Kasumi-1 (cell line): ENCODE measurements at regions not wholly inside any gene's neighbourhood (a gene's known extent, or its start where the extent isn't known, plus 50 kb on each side); places are given as distances from the start of the nearest gene placed in this dataset.
"Not testable (repeated sequence)": the region's sequence is repeated elsewhere in the genome, so short reads cannot be mapped to it uniquely, and the experiment has no call there.

Experiments used
- DNase-seq, 2 experiments: peaks; one replicate each; lab custom pipeline; 2025; lab: John Stamatoyannopoulos, UW

DNA sequence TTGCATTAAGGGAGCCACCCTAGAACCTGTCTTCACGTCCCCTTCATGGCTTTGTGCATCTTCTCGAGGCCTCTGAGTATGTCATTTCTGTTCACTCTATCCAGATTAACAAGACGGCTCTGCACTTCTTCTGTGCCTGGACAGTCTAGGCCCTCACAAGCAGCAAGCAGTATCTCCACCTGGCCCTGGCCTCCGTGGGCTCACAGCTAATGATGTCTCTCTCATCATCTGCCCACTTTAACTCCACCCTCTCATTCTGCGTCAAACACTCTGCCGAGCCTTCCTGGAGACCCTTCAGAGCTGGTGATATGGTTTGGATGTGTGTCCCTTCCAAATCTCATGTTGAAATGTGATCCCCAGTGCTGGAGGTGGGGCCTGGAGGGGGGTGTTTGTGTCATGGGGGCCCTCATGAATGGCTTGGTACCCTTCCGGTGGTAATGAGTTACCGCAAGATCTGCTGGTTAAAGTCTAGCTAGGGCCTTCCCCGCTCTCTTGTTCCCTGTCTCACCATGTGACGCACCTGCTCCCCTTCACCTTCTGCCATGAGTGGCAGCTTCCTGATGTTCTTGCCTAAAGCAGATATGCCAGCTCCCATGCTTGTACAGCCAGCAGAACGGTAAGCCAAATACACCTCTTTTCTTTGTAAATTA, 132.5 kb upstream of the ID2 start:
- no peak for DNase-seq

DNA sequence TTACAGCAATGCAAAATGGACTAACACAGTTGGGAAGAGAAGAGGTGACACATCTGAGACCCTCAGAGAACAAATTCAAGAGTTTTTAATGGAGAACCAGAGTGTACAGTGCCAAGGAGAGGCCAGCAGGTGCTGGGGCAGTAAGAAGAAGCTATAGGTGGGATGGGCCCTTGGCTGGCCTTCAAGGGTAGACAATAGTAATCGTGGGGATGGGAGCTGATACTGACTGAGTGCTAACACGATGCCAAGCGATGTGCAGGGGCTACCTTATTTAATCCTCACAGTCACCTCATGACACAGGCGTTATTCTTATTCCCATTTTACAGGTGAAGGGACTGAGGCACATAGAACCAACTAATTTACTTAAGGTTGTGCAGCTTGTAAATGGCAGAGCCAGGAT, 131.9 kb upstream of the ID2 start:
- DNase-seq, result no peak

DNA sequence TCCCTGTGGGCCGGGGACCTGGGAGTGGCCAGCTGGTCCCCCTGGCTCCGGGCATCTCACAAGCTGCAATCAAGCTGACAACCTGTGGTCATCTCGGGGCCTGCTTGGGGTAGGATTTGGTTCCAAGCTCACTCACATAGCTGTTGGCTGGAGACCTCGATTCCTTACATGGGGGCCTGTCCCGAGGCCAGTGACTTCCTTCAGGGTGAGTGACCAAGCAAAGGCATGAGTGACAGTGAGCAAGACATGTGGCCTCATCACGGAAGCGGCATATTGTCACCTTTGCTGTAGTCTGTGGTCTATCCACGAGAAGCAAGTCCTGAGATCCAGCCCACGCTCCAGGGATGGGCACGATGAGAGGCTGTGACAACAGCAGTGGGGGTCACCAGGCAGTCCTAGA, 131.4 kb upstream of the ID2 start:
- no peak for DNase-seq

DNA sequence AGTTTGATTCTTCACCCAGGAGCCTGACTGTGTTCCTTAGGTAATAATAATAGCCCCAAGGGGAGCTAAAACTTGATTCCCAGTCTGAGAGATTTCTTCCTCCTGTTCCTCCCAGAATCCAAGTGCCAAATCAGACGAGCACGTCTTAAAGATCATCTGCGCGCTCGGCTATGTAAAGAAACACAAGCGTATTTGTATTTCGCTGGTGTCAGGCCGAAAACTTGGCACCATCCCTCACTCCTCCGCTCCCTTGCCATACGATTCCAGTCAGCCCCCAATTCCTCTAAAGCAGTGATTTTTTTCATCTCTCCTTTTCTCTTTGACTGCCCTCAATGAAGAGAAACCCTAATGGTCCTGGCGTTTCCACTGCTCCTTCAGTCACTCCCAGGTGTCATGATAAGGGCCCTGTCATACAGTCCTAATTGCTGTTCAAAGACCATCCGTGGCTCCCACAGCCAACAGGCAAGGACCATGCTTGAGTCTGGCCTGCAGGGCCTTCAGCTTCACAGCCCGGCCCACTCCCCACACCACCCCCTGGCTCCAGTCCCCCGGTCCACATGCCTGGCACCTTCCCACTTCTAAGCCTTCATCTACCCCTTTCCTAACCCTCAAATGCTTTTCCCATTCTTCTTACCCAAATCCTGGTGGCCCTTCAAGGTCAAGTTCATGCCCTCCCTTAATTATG, 130.8 kb upstream of the ID2 start:
- no peak for DNase-seq

DNA sequence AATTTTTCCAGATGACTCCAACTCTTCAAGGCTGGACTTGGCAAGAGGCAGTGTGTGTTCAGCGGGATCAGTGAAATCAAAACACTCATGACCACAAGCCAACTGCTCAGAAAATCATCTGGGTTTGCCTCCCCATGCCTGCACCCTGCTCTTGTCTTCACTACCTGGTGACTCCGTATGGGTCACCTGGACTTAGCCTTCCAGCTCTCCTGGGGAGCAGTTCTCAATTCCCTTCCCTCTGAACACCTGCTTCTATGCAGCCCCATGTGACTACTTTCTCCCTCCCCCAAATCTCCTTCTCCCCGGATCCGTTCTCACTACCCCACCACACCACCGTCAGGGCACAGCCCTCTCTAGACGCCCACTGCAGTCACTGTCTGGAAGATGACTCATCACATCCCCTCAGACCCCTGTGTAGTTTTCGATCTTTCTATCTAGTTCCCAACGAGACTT, 130.2 kb upstream of the ID2 start:
- DNase-seq, result no peak

DNA sequence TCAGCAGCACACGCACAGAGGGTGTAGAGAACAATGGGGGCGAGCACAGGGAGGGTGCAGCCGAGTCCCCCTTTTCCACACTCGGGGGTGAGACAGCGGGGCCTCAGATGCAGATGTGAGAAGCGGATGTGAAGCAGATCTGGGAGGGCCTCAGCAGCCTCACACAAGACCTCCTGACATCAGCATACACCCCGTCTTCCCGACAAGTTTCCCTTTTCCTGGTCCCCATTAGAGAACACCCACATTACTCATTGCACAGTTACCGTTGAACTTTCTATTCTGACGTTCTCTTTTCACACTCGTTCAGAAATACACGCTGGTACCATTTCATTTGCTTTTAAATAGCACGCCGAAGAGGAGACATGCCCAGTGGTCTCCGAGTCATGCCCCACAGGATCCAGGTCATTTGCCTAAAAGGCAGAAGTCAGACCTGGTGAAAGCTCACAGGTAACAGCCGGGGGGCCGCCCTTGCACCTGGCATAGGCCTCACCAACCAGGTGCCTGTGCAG, 129.5 kb upstream of the ID2 start:
- DNase-seq, result no peak

DNA sequence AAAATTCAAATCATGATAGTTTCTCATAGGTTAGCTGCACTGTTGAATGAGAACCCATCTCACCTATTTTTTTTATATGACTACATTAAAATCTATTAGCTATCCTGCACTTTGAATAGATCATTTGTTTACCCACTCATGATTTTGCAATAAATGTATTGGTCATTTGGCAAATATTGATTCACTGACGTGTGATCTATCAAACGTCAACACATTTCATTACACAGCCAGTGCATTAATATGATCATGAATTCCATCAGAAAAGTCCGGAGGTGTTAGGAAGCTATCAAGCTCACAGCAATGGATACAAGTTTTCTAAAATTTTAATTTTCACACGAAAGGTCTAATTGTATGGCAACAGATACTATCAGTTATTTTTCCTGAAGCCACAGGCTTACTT, 128.2 kb upstream of the ID2 start:
- DNase-seq, result no peak

DNA sequence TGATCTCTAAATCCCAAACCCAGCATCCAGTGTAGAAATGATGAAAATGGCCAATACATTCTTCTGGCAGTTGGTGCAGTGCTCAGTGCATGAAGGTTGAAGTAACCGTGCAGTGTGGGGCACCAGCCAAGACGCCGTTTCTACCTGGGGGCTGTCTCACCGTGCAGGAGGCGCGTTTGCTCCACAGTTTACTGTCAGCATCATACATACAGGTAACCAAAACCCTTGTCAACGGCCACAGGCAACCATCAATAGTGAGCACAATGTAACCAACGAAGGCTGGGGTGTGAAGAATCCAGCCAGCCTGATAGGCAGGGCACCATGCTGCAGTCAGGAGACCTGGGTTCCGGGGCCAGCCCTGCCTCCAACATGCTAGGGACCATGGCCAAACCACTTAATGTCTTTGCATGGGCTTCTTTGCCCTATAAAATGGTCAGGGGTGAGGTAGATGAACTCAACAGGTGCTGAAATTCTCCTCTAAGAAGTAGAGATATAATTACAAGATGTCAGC, 127.5 kb upstream of the ID2 start:
- DNase-seq, result no peak

DNA sequence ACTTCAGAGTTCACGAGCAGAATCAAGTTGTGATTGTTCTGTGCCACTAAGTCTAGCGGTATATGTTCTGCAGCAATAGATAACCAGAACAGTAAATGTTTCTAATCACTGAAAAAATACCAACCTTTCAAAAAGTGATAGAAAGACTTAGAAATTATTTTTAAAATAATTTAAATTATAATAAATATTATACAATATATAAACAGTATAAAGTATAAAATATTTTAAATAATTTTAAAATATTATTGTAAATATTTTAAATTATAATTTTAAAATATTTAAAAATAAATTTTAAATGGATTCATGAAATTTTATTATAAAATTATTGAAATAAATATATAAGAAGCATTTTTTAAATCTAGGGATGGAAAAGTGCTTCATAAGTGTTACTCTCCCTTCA, 126.3 kb upstream of the ID2 start:
- no peak for DNase-seq

DNA sequence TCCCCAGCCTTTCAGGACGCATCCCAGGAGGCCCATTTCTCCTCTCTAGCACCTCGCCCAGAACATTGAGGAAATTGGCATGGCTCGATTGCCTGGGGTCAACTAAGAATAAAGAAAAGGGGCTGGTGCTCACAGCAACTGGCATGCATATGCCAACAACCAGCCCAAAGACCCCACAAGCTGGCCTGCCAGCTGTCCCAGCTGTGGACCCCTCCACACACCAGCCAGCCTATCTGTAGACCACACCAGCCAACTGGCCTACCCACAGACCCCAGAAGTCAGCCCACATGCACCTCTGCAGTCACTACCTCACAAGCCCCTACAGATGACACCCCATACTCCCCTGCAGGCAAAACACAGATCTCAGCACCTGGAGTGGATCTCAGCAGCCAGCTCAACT, 123.8 kb upstream of the ID2 start:
- no peak for DNase-seq

DNA sequence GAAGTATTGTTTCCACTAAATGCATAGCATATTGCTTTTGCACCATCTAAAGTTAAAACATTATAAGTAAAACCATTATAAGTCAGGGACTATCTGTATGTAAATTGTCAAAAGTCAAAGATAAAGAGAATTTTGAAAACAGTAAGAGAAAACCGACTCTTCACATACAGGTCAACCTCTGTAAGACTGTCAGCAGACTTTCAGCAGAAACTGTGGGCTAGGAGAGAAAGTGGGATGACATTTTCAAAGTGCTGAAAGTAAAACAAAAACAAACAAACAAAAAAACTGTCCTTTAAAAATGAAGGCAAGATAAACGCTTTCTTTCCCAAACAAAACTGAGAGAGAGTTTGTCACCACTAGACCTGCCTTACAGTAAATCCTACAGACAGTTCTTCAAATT, 122.9 kb upstream of the ID2 start:
- no peak for DNase-seq

DNA sequence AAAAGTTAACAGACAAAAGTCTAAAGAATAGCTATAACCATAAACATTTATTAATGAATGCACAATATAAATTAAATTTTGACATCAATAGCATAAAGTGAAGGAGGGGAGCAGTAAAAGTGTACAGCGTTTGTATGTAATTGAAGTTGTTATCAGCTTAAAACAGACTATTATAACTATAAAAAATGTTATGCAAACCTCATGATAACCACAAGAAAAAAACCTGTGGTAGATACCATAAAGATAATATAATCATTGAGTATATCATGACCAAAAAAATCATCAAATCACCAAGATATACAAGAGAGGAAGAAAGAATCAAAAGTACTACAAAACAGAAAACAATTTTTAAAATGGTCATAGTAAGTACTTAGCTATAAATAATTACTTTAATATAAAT, 122.1 kb upstream of the ID2 start:
- DNase-seq, result no peak

DNA sequence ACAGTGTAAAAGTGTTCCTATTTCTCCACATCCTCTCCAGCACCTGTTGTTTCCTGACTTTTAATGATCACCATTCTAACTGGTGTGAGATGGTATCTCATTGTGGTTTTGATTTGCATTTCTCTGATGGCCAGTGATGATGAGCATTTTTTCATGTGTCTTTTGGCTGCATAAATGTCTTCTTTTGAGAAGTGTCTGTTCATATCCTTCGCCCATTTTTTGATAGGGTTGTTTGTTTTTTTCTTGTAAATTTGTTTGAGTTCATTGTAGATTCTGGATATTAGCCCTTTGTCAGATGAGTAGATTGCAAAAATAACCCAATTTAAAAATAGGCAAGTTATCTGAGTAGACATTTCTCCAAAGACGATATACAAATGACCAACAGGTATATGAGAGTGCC, 120.2 kb upstream of the ID2 start:
- not testable (repeated sequence) for DNase-seq

DNA sequence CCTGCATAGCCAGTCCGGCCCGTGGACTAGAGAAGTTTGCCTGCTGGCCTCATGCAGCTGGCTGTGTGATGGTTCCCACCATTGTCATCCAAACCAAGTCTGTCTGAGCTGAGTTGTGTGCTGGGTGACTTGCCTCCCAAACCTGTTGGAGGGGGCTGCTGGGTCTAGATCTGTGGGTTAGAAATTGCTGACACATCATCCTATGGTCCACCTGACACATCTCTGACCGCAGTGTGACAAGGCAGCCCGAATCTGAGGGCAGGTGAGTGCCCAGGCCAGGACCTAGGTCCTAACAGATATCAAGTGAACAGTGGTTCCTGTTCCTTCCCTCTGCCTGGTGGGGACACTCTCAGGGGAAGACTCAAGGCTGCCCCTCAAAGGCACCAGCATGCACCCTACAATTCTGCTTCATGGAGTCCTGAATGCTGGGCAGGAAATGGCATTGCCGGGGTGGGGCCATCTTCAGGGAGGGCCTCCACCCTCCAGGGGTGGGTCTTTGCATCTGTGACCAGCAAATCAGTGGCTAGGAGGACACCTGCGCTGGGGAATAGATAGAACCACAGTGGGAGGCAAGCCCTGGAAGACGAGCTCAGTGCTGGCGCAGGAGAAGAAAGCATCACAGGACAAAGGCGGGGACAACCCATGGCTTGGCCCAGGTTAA, 117.9 kb upstream of the ID2 start:
- DNase-seq, result no peak

DNA sequence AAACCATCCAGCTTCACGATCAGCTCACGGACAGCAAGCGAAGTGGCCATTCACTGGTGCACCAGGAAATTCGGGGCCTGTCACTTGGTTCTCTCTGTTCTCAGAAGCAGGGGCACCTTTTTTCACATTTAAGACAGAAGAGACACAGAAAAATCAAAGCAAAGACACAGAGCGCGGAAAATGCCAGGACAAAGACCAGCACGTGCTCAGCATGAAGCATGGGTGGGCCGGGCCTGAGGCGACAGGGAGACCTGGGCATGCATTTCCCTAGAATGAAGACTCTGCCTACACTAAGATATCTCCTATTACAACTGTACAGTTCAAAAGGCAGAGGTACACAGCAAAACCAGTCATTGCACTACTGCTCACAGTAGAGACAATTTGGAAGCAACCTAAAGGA, 117.4 kb upstream of the ID2 start:
- DNase-seq, result no peak

DNA sequence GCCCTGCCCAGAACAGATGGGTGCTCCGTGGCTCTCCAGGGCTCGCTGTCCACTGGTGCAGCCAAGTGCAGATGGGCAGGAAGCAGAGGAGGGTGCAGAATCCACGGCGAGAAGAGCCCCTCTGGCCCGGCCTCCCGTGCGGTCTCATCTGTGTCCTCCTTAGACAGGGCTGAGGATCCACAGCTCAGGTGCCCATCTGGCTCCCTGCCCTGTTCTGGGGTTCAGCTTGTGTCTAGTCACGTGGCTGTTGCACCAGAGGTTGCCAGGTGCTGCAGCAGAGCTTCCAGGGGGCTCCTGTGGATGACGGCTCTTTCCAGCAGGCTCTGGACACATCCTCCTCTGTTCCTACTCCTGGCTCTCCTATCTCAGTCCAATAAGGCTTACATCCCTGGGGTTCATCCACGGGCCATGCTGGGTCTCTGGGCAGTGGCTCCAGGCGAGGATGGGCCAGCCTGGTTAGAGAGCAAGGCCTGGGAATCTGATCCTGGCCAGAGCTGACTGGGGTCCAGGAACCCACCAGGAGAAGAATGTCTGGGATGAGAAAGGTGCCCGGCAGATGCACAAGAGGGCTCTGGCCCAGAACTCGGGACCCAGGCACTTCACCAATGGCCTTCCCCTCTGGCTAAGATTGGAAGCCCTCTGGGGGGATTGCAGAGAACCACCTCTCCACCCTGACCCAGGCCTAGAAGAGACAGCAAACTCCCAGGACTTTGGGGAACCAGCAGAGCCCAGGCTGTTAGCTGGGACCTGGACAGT, 116.3 kb upstream of the ID2 start:
- no peak for DNase-seq

DNA sequence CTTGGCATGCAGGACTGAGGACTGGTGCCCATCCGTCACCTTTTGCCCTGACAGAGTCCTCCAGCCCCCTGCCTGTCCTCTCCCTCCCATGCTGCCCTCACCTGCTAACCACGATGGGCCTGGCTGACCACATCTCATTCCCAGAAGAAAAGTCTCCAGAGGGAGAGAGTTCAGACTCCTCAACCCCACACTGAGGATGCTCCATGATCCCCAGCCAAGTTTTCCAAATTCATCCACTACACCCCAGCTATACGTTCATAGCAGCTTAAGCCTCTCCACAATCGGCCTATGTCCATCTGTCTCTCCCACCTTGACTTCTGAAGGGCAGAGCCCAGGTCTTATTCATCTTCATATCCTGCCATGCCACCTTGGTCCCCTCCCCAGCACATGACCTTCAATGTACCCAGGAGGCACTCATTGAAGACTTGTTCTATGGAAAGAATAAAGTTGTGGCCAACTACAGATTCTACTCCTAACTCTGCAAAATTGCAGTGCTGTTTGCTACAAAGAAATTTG, 115.6 kb upstream of the ID2 start:
- no peak for DNase-seq

DNA sequence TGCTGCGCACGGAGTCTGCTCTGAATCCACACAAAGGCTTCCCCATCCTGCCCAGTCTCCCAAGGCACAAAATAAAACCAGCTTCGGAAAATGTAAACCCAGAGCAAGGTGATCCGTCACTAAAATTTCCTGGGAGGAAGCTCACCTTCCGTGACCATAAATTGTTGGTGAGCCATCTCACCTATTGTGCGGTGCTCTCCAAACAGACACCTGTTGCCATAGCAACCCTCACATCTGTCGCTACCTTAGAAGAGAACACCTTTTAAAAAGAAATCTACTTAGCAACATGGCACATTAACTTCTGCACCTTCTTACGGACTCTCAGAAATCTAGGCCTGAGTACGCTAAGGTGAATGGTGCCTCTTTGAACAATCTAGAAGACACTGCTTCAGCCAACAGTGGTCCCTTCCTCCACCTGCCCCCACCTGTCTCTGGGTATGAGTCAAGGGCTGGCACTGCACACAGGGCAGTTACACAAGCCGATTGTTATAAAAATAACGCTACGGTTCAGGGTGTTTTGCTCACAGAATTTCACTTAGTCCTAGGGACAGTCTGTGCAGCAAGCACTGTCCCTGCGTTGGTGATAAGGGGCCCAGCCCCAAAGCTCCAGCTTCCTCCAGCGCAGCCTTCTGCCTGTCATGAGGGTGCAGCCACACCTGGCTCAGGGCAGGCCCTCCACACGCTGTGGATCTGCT, 114.9 kb upstream of the ID2 start:
- no peak for DNase-seq

DNA sequence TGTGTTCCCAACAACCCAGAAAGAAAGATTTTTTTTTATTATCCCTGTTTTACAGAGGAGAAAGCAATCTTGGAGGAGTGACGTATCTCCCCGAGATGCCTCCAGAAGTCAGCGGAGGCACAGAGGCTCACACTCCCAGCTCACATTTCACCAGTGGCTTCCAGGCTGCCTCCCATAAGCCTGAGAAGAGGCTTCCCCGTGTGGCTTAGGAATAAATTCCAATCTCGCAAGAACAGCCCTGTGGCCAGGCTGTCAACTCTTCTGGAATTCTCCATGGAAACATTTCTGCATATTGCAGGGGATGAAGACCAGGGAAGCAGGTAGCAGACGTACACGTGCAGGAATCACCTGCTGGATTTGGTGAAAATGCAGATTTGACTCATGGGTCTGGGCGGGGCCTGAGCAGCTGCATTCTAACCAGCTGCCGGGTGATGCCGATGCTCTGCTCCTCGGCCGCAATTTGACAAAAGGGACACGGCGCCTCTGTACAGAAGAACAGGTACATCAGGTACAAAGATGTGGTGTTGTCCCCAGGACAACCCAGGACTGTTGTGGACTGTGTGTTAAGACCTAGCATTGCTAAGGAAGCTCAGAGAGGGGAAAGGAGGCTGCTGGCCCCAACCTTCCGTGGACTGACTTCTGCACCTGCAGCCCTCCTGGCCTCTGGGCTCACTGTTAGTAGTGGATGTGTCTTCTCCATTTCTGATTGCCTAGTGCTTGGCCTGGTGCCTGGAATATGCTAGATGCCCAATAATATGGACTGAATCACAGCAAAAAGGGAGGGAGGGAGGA, 114.2 kb upstream of the ID2 start:
- DNase-seq, result no peak

DNA sequence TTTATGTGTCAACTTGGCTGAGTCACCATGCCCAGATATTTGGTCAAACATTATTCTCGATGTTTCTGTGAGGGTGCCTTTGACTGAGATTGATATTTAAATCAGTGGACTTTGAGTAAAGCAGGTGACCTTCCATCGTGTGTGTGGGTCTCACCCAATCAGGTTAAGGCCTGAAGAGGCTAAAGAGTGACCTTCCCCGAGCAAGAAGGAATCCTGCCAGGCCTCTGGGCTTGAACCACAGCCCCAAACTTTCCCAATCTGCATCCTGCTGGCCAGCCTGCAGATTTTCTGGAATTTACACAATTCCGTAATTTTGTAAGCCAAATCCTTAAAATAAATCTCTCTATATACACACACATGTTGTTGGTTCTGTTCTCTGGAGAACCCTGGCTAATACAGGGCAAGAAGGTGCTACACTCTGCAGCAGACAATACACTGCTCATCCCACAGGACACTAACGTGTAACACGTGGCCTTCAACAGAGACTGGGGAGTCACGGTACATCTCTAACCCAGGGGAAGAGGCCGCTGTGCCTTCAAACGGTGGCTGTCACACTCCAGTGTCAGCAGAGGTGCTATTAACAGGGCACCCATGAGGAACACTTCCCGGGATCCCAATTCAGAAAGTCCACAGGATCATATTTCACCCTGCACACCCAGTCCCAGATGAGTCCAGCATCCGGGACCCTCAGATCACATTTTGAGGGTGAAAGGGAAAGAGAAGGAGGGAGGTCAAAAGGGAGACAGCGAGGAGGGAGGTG, 113.1 kb upstream of the ID2 start:
- DNase-seq, result no peak
